ENCODE measurements at regions not wholly inside any gene's neighbourhood (a gene's known extent, or its start where the extent isn't known, plus 50 kb on each side); places are given as distances from the start of the nearest gene placed in this dataset.

GRCh38 chr20:11110535-11110934 is 436.7 kb upstream of the JAG1 start (continued):
- TF ChIP-seq MYB (IDR thresholded peaks at IDR 0.05; ENCODE audit: borderline replicate concordance, low read depth, low read length) (0 out of 2 replicates have a peak, but pooled peaks have one; percentile 30), MEF2B (IDR thresholded peaks at IDR 0.05; ENCODE audit: partially characterized antibody, poor library complexity, severe bottlenecking) (peak; percentile 46), RELB (IDR thresholded peaks at IDR 0.05; ENCODE audit: low read depth) (peak; percentile 35; the same call in 1 of the 2 replicates), PML (IDR thresholded peaks at IDR 0.05; ENCODE audit: low read length) (no peak), RUNX3 (IDR thresholded peaks at IDR 0.05; ENCODE audit: low read length) (peak; percentile 38), LARP7 (IDR thresholded peaks at IDR 0.05) (no peak), TBL1XR1 (IDR thresholded peaks at IDR 0.05; ENCODE audit: low read depth, low read length) (no peak), ZBTB11 (CRISPR knock-in tag; IDR thresholded peaks at IDR 0.05) (no peak), GABPA (IDR thresholded peaks at IDR 0.05; ENCODE audit: low read depth) (no peak), EP300 (IDR thresholded peaks at IDR 0.05; ENCODE audit: borderline replicate concordance in 1 of 2, control insufficient read depth in 1 of 2, low read depth in 2 of 2, low read length in 2 of 2) (peak; percentile 15 to 28; a peak in 2 of 4 replicates), MAX (IDR thresholded peaks at IDR 0.05; ENCODE audit: low read depth, low read length) (no peak), RB1 (IDR thresholded peaks at IDR 0.05; ENCODE audit: borderline replicate concordance) (no peak), IKZF2 (IDR thresholded peaks at IDR 0.05) (peak; percentile 40 to 43; a peak in 2 of 4 replicates)

Data from GM12878 (cell line).